ENCODE measurements at regions not wholly inside any gene's neighbourhood (a gene's known extent, or its start where the extent isn't known, plus 50 kb on each side); places are given as distances from the start of the nearest gene placed in this dataset.
"Not testable (repeated sequence)": the region's sequence is repeated elsewhere in the genome, so short reads cannot be mapped to it uniquely, and the experiment has no call there.

- not testable (repeated sequence) for TF ChIP-seq CTCF (IDR thresholded peaks at IDR 0.05; ENCODE audit: low read depth, low read length, poor library complexity, severe bottlenecking); EZH2phosphoT487 (IDR thresholded peaks at IDR 0.05; ENCODE audit: borderline replicate concordance, low read length)
Observed at GRCh38 chr13:74718232-74718842, 584.1 kb upstream of the KLF12 start.
